Retinal pigment epithelial cell (primary cell): ENCODE measurements at regions not wholly inside any gene's neighbourhood (a gene's known extent, or its start where the extent isn't known, plus 50 kb on each side); places are given as distances from the start of the nearest gene placed in this dataset.

Experiments used
- DNase-seq: peaks from one replicate; pipeline ENCODE4 v3.0.0-alpha.2; 2010; ENCODE audit warnings: low read depth
- H3K4me3 ChIP-seq: 2 replicates; pipeline ENCODE4 v1.5.1; 2011; ENCODE audit warnings: mild to moderate bottlenecking, low read length, control low read depth, moderate library complexity
- TF ChIP-seq, protein P1 (sequence below): conservative IDR thresholded peaks from 2 replicates; pipeline ENCODE4 v1.5.1; 2011; ENCODE audit warnings: low read depth, low read length, control low read depth, inconsistent platforms

- TF ChIP-seq, protein P1, sequence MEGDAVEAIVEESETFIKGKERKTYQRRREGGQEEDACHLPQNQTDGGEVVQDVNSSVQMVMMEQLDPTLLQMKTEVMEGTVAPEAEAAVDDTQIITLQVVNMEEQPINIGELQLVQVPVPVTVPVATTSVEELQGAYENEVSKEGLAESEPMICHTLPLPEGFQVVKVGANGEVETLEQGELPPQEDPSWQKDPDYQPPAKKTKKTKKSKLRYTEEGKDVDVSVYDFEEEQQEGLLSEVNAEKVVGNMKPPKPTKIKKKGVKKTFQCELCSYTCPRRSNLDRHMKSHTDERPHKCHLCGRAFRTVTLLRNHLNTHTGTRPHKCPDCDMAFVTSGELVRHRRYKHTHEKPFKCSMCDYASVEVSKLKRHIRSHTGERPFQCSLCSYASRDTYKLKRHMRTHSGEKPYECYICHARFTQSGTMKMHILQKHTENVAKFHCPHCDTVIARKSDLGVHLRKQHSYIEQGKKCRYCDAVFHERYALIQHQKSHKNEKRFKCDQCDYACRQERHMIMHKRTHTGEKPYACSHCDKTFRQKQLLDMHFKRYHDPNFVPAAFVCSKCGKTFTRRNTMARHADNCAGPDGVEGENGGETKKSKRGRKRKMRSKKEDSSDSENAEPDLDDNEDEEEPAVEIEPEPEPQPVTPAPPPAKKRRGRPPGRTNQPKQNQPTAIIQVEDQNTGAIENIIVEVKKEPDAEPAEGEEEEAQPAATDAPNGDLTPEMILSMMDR: no peak
- no peak for DNase-seq
- H3K4me3 ChIP-seq: no peak overlapping the region
Observed at GRCh38 chr5:124808842-124809268, 62.4 kb upstream of the ZNF608 start.

- no peak overlapping the region for H3K4me3 ChIP-seq
- TF ChIP-seq, protein P1: no peak
- no peak for DNase-seq
Observed at GRCh38 chr5:124810396-124811006, 64.1 kb upstream of the ZNF608 start.

DNA sequence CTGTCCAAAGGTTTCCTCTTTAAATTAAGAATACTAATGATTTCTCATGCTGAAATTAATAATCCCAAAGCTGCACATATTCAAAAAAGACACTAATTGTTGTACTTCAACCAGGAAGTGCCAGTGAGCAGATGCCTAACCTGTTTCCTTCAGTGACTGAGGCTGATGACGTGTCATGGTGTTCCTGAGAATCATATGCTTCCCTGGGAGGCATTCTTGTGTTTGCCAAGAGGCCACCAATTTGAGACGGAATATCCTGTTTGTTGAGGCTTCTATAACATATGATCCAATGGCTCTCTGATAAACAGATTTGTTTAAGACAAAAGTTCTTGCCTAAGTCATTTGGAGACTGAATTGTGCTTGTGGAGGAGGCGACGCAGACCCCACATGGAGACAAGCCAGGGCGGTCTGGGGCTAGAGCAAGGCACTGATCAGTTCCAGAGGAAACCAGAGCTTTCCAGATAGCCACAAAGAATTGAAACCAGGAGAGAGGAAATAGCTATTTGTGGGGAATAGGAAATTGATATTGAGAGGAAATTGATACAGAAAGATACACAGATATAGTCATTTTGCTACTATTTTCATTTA, 66.4 kb upstream of the ZNF608 start:
- no peak for DNase-seq
- H3K4me3 ChIP-seq: no peak overlapping the region
- TF ChIP-seq, protein P1: no peak

GRCh38 chr5:124816381-124816780, 69.9 kb upstream of the ZNF608 start:
- DNase-seq: no peak
- no peak overlapping the region for H3K4me3 ChIP-seq
- TF ChIP-seq, protein P1: no peak

DNA sequence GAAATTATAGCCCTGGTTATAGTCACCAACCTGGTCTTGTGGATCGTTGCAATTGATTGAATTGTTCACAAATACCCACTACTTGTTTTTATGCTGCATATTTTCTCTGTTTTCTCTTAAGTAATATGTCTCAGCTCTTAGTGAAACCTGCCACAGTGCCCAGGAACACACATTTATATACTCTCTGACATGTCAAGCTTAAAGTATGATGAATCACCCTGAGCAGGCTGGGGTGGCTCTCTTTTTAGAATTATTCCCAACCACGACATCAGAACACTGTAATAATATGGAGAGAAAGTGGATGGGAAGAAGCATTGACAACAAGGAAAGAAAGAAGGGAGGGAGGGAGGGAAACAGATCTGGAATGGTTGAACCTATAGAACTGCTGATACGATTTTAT, 72.8 kb upstream of the ZNF608 start:
- no peak overlapping the region for H3K4me3 ChIP-seq
- no peak for DNase-seq
- TF ChIP-seq, protein P1: no peak

DNA sequence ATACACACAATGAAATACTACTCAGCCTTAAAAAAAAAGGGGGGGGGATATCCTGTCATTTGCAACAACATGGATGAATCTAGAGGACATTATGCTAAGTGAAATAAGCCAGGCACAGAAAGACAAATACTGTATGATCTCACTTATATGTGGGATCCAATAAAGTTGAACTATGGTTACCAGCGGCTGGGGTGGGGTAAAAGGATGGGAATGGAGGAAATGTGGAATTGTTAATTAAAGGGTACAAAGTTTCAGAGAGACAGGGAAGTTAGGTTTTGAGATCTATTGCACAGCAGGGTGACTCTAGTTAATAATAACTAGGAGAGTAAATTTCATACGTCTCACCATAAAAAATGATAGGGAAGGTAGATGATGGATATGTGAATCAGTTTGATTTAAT, 76.2 kb upstream of the ZNF608 start:
- DNase-seq: no peak
- H3K4me3 ChIP-seq: no peak overlapping the region
- TF ChIP-seq, protein P1: no peak

DNA sequence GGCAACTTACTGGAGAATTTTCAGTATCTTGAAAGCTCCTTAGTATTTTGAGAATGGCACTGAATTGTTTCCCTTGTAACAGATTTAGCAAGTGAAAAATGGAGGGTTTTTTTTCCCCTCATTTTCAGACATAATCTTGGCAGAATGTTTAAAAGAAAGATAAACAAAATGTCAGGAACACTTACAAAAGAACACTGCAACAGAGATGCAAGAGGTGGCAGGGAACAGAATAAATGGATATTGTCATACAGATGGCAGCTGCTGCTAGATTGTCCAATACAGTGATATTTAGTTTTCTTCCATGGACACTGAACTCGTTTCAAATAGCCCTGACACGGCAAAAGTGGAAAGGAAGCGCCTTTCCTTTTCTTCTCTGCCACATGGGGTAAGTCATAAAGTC, 76.9 kb upstream of the ZNF608 start:
- TF ChIP-seq, protein P1: no peak
- H3K4me3 ChIP-seq: no peak overlapping the region
- no peak for DNase-seq
